DND-41 (cell line): ENCODE measurements at regions not wholly inside any gene's neighbourhood (a gene's known extent, or its start where the extent isn't known, plus 50 kb on each side); places are given as distances from the start of the nearest gene placed in this dataset.

Experiments
- ATAC-seq: fragments of 200-7000 bp; cut with Tn5 transposase; 3 replicates; pipeline ENCODE4 v1.9.1; 2021; ENCODE audit warnings: low read depth; ENCODE audit not compliant: insufficient read depth
- DNase-seq: peaks from one replicate; pipeline ENCODE4 v3.0.0-alpha.2; 2020
- H2AFZ ChIP-seq: 2 replicates; pipeline ENCODE4 v1.6.0; 2012; ENCODE audit warnings: low read depth, low read length
- H3K27ac ChIP-seq: 2 replicates; pipeline ENCODE4 v1.5.1; 2012; ENCODE audit warnings: low read length, inconsistent platforms
- H3K27me3 ChIP-seq: fragments of 200-600 bp; sonication (generic); 2 replicates; pipeline ENCODE4 v1.6.0; 2012; ENCODE audit warnings: low read length, mild to moderate bottlenecking, inconsistent platforms; ENCODE audit not compliant: insufficient read depth, poor library complexity
- H3K36me3 ChIP-seq: 2 replicates; pipeline ENCODE4 v1.5.1; 2012; ENCODE audit warnings: low read length, inconsistent platforms; ENCODE audit not compliant: insufficient read depth
- H3K4me1 ChIP-seq: 2 replicates; pipeline ENCODE4 v1.5.1; 2012; ENCODE audit warnings: mild to moderate bottlenecking, low read length; ENCODE audit not compliant: insufficient read depth
- H3K4me2 ChIP-seq: 2 replicates; pipeline ENCODE4 v1.6.0; 2012; ENCODE audit warnings: mild to moderate bottlenecking, moderate library complexity, low read length, inconsistent platforms; ENCODE audit not compliant: insufficient read depth
- H3K4me3 ChIP-seq, 2 experiments: fragments of 200-600 bp in 1 of 2; shearing (Covaris generic) in 1 of 2; 2 replicates each; pipeline ENCODE4 v1.5.1; 2012 to 2016; ENCODE audit warnings: inconsistent platforms in 2 of 2, low read length in 2 of 2, mild to moderate bottlenecking in 2 of 2, low read depth in 1 of 2, moderate library complexity in 1 of 2
- H3K79me2 ChIP-seq: 2 replicates; pipeline ENCODE4 v1.6.0; 2012; ENCODE audit warnings: low read length, inconsistent platforms; ENCODE audit not compliant: insufficient read depth
- H3K9ac ChIP-seq: 2 replicates; pipeline ENCODE4 v1.6.0; 2012; ENCODE audit warnings: low read depth, mild to moderate bottlenecking, inconsistent platforms, low read length, moderate library complexity
- H3K9me3 ChIP-seq: 2 replicates; pipeline ENCODE4 v1.5.1; 2012; ENCODE audit warnings: low read length, moderate library complexity, mild to moderate bottlenecking, inconsistent platforms; ENCODE audit not compliant: insufficient read depth, severe bottlenecking
- H4K20me1 ChIP-seq: 2 replicates; pipeline ENCODE4 v1.6.0; 2012; ENCODE audit warnings: low read length; ENCODE audit not compliant: insufficient read depth
- CTCF ChIP-seq: IDR thresholded peaks from 2 replicates; pipeline ENCODE4 v1.5.1; 2012; ENCODE audit warnings: borderline replicate concordance, low read length, moderate library complexity, mild to moderate bottlenecking; ENCODE audit not compliant: poor library complexity, severe bottlenecking; ENCODE audit errors: extremely low read depth
- EZH2 ChIP-seq: IDR thresholded peaks from 3 replicates; pipeline ENCODE4 v1.6.1; 2012; ENCODE audit warnings: borderline replicate concordance, low read depth, mild to moderate bottlenecking, moderate library complexity, low read length, inconsistent platforms; ENCODE audit not compliant: severe bottlenecking

- Histone ChIP-seq H3K27me3 (no peaks in the 10 kb centered on the region), H2AFZ (no peak overlapping the region), H3K9me3 (no peaks in the 10 kb centered on the region), H3K4me1 (no peaks in the 10 kb centered on the region), H3K4me2 (no peak overlapping the region), H3K36me3 (no peaks in the 10 kb centered on the region), H3K4me3 (no peak overlapping the region), H3K9ac (no peak overlapping the region), H3K79me2 (no peaks in the 10 kb centered on the region), H3K27ac (no peak overlapping the region), H4K20me1 (no peaks in the 10 kb centered on the region)
- TF ChIP-seq CTCF (no peak), EZH2 (no peak)
- DNase-seq, result no peak
- no peak for ATAC-seq
Measured at GRCh38 chr4:189823591-189823990, 117.1 kb upstream of the FRG1 start.

- no peak overlapping the region for H3K4me2 ChIP-seq
- DNase-seq, result no peak
- no peaks in the 10 kb centered on the region for H4K20me1 ChIP-seq
- no peak overlapping the region for H3K9ac ChIP-seq
- TF ChIP-seq CTCF (no peak), EZH2 (no peak)
- H2AFZ ChIP-seq, result no peak overlapping the region
- no peaks in the 10 kb centered on the region for H3K36me3 ChIP-seq
- no peaks in the 10 kb centered on the region for H3K27me3 ChIP-seq
- H3K9me3 ChIP-seq, result no peaks in the 10 kb centered on the region
- H3K27ac ChIP-seq, result no peak overlapping the region
- H3K4me3 ChIP-seq, result no peak overlapping the region
- H3K79me2 ChIP-seq, result no peaks in the 10 kb centered on the region
- ATAC-seq, result no peak
- H3K4me1 ChIP-seq, result no peaks in the 10 kb centered on the region
Measured at GRCh38 chr4:189825466-189825865, 115.2 kb upstream of the FRG1 start.

- Histone ChIP-seq H4K20me1 (no peaks in the 10 kb centered on the region), H3K4me3 (no peak overlapping the region), H3K79me2 (no peaks in the 10 kb centered on the region), H3K27ac (no peak overlapping the region), H3K36me3 (no peaks in the 10 kb centered on the region), H3K9ac (no peak overlapping the region), H3K4me2 (no peak overlapping the region), H3K27me3 (no peaks in the 10 kb centered on the region), H3K4me1 (no peaks in the 10 kb centered on the region), H2AFZ (no peak overlapping the region), H3K9me3 (no peaks in the 10 kb centered on the region)
- TF ChIP-seq CTCF (no peak), EZH2 (no peak)
- DNase-seq (no peak), ATAC-seq (no peak)
Measured at GRCh38 chr4:189826657-189827056, 114.0 kb upstream of the FRG1 start.

- no peaks in the 10 kb centered on the region for H3K4me1 ChIP-seq
- no peaks in the 10 kb centered on the region for H3K27me3 ChIP-seq
- H3K9me3 ChIP-seq, result no peaks in the 10 kb centered on the region
- H3K9ac ChIP-seq, result no peak overlapping the region
- H3K4me3 ChIP-seq, result no peak overlapping the region
- no peaks in the 10 kb centered on the region for H3K36me3 ChIP-seq
- ATAC-seq, result no peak
- no peak overlapping the region for H2AFZ ChIP-seq
- no peaks in the 10 kb centered on the region for H4K20me1 ChIP-seq
- H3K27ac ChIP-seq, result no peak overlapping the region
- no peaks in the 10 kb centered on the region for H3K79me2 ChIP-seq
- TF ChIP-seq CTCF (no peak), EZH2 (no peak)
- no peak overlapping the region for H3K4me2 ChIP-seq
- no peak for DNase-seq
Measured at GRCh38 chr4:189828081-189828697, 112.5 kb upstream of the FRG1 start.
